ENCODE measurements at regions not wholly inside any gene's neighbourhood (a gene's known extent, or its start where the extent isn't known, plus 50 kb on each side); places are given as distances from the start of the nearest gene placed in this dataset.

DNA sequence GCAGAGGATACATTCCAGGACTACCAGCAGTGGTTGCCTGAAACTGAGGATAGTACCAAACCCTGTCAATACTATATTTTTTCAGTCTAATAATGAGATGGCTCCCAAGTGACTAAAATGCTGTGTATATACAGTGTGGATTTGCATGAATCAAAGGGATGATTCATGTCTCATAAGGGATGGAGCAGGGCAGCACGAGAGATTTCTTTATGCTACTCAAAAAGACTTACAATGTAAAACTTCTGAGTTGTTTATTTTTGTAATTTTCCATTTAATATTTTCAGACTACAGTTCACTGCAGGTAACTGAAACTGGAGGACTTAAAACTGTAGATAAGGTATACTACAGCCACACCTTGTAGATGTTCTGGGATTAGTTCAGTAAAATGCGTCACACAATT, 674.7 kb upstream of the SALL1 start:
- Histone ChIP-seq H3K9me2 (ENCODE audit: insufficient read depth) (no peaks in the 10 kb centered on the region), H3K4me3 (no peak overlapping the region), H3K4me1 (replicated peaks; ENCODE audit: insufficient read depth) (no peaks in the 10 kb centered on the region), H3K27ac (no peak overlapping the region), H3K4me2 (no peak overlapping the region), H3F3A (ENCODE audit: insufficient read depth, low read depth) (no peaks in the 10 kb centered on the region), H3K36me3 (ENCODE audit: low read depth) (no peaks in the 10 kb centered on the region), H3K79me2 (ENCODE audit: low read depth) (no peaks in the 10 kb centered on the region), H3K9me3 (ENCODE audit: insufficient read depth, low read depth) (no peaks in the 10 kb centered on the region), H4K20me1 (ENCODE audit: insufficient read depth) (no peaks in the 10 kb centered on the region), H2AFZ (no peak overlapping the region), H3K27me3 (ENCODE audit: insufficient read depth, low read depth) (no peaks in the 10 kb centered on the region)
- TF ChIP-seq, protein P1, sequence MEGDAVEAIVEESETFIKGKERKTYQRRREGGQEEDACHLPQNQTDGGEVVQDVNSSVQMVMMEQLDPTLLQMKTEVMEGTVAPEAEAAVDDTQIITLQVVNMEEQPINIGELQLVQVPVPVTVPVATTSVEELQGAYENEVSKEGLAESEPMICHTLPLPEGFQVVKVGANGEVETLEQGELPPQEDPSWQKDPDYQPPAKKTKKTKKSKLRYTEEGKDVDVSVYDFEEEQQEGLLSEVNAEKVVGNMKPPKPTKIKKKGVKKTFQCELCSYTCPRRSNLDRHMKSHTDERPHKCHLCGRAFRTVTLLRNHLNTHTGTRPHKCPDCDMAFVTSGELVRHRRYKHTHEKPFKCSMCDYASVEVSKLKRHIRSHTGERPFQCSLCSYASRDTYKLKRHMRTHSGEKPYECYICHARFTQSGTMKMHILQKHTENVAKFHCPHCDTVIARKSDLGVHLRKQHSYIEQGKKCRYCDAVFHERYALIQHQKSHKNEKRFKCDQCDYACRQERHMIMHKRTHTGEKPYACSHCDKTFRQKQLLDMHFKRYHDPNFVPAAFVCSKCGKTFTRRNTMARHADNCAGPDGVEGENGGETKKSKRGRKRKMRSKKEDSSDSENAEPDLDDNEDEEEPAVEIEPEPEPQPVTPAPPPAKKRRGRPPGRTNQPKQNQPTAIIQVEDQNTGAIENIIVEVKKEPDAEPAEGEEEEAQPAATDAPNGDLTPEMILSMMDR (conservative IDR thresholded peaks at IDR 0.05) = no peak
- intact Hi-C loops (cut with micrococcal nuclease; ENCODE audit: unreplicated experiment) = no loop called here
- POLR2A ChIA-PET (ENCODE audit: unreplicated experiment) = no interaction called here
- no peak for DNase-seq
- BruUV-seq (replicated peaks) = no TSS peak
- CTCF ChIA-PET = no interaction called here

DNA sequence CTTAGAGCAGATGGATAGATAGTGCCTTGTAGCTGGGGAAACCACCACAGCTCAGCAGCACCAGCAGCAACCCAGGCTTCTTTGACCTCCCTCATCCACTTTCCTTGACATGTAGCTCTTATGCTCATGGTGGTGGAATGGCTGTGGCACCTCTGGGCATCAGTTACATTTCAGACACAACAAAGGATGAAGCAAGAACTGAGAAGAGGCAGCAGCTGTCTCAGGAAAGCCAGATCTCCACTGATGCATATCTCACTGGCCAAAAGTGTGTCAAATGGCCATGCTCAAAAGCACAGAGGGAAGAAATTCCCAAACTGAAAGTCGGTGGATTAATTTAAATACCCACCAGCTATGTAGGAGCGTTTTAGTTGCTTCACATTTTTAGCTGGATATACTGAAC, 671.4 kb upstream of the SALL1 start:
- Histone ChIP-seq H3F3A (ENCODE audit: insufficient read depth, low read depth) (no peaks in the 10 kb centered on the region), H2AFZ (no peak overlapping the region), H3K27ac (no peak overlapping the region), H3K4me2 (no peak overlapping the region), H3K79me2 (ENCODE audit: low read depth) (no peaks in the 10 kb centered on the region), H3K9me2 (ENCODE audit: insufficient read depth) (no peaks in the 10 kb centered on the region), H3K4me1 (replicated peaks; ENCODE audit: insufficient read depth) (no peaks in the 10 kb centered on the region), H3K9me3 (ENCODE audit: insufficient read depth, low read depth) (no peaks in the 10 kb centered on the region), H3K27me3 (ENCODE audit: insufficient read depth, low read depth) (no peaks in the 10 kb centered on the region), H3K36me3 (ENCODE audit: low read depth) (no peaks in the 10 kb centered on the region), H3K4me3 (no peak overlapping the region), H4K20me1 (ENCODE audit: insufficient read depth) (no peaks in the 10 kb centered on the region)
- CTCF ChIA-PET = no interaction called here
- no TSS peak for BruUV-seq (replicated peaks)
- POLR2A ChIA-PET (ENCODE audit: unreplicated experiment) = no interaction called here
- intact Hi-C loops (cut with micrococcal nuclease; ENCODE audit: unreplicated experiment) = no loop called here
- TF ChIP-seq, protein P1 (conservative IDR thresholded peaks at IDR 0.05) = no peak
- TF ChIP-seq EZH2 (IDR thresholded peaks at IDR 0.05; ENCODE audit: low read depth) = no peak
- no peak for DNase-seq

DNA sequence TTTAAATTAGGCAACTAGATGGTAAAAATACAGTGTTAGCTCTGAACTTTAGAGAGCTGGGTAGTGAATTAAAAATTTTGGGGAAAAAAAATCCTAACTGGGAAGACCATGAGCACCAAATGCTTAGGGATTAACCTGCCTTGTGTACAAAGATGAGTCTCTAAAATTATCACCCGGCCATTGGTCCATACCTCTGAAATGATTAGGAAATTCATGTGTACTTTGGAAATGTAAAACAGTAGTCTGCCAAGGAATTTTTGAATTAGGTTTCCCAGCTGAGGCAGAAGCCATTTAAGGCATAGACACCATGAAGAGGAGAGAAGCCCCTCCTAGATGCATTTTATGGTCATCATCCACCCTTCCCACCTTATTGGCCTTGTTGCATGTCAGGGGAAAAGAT, 670.5 kb upstream of the SALL1 start:
- Histone ChIP-seq H4K20me1 (ENCODE audit: insufficient read depth) (no peaks in the 10 kb centered on the region), H3K27me3 (ENCODE audit: insufficient read depth, low read depth) (no peaks in the 10 kb centered on the region), H3K4me1 (replicated peaks; ENCODE audit: insufficient read depth) (no peaks in the 10 kb centered on the region), H3K4me3 (no peak overlapping the region), H2AFZ (no peak overlapping the region), H3K9me2 (ENCODE audit: insufficient read depth) (no peaks in the 10 kb centered on the region), H3K27ac (no peak overlapping the region), H3F3A (ENCODE audit: insufficient read depth, low read depth) (no peaks in the 10 kb centered on the region), H3K4me2 (no peak overlapping the region), H3K79me2 (ENCODE audit: low read depth) (no peaks in the 10 kb centered on the region), H3K36me3 (ENCODE audit: low read depth) (no peaks in the 10 kb centered on the region), H3K9me3 (ENCODE audit: insufficient read depth, low read depth) (no peaks in the 10 kb centered on the region)
- CTCF ChIA-PET = no interaction called here
- intact Hi-C loops (cut with micrococcal nuclease; ENCODE audit: unreplicated experiment) = no loop called here
- DNase-seq = no peak
- no peak for TF ChIP-seq EZH2 (IDR thresholded peaks at IDR 0.05; ENCODE audit: low read depth)
- TF ChIP-seq, protein P1 (conservative IDR thresholded peaks at IDR 0.05) = no peak
- POLR2A ChIA-PET (ENCODE audit: unreplicated experiment) = no interaction called here
- BruUV-seq (replicated peaks) = no TSS peak
